Rectal smooth muscle tissue (tissue), 1 donor: ENCODE measurements at regions not wholly inside any gene's neighbourhood (a gene's known extent, or its start where the extent isn't known, plus 50 kb on each side); places are given as distances from the start of the nearest gene placed in this dataset.

Experiments
- H3K27ac ChIP-seq: one replicate; pipeline ENCODE4 v1.7.0; 2013; ENCODE audit warnings: low read depth, low read length, inconsistent platforms
- H3K27me3 ChIP-seq: one replicate; pipeline ENCODE4 v1.7.0; 2013; ENCODE audit warnings: low read length; ENCODE audit not compliant: control insufficient read depth, insufficient read depth
- H3K36me3 ChIP-seq: one replicate; pipeline ENCODE4 v1.7.0; 2013; ENCODE audit warnings: low read length; ENCODE audit not compliant: control insufficient read depth, insufficient read depth
- H3K4me1 ChIP-seq: one replicate; pipeline ENCODE4 v1.7.0; 2013; ENCODE audit warnings: low read length; ENCODE audit not compliant: control insufficient read depth, insufficient read depth
- H3K4me3 ChIP-seq: one replicate; pipeline ENCODE4 v1.7.0; 2013; ENCODE audit warnings: low read length
- H3K9ac ChIP-seq: one replicate; pipeline ENCODE4 v1.7.0; 2013; ENCODE audit warnings: low read length

GRCh38 chr14:42141328-42141727 is 534.7 kb downstream of the LRFN5 start:
- no peaks in the 10 kb centered on the region for H3K36me3 ChIP-seq
- H3K4me1 ChIP-seq, result no peaks in the 10 kb centered on the region
- no peak overlapping the region for H3K4me3 ChIP-seq
- H3K27me3 ChIP-seq, result no peaks in the 10 kb centered on the region
- H3K9ac ChIP-seq, result no peak overlapping the region
- H3K27ac ChIP-seq, result no peak overlapping the region

DNA sequence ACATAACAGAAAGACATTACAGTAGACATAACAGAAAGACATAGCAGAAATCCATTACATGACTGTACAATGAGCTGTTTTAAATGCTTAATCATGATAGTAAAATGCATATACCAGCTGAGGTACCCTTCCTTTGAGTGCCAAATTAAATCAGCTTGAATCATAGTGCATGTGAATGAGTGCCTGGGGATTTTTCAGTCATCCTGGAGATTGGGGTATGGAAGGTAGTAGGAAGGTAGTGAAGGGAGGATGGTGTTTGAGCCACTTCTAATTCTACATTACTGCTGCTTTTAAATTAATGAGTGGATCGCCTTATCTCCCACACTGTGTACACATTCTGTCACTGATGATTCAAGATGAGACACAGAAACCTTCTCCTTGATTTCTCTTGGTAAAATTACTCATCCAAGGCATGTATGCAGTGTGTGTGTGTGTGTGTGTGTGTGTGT is 534.2 kb downstream of the LRFN5 start:
- Histone ChIP-seq H3K27me3 (no peaks in the 10 kb centered on the region), H3K9ac (no peak overlapping the region), H3K4me1 (no peaks in the 10 kb centered on the region), H3K27ac (no peak overlapping the region), H3K4me3 (no peak overlapping the region), H3K36me3 (no peaks in the 10 kb centered on the region)

DNA sequence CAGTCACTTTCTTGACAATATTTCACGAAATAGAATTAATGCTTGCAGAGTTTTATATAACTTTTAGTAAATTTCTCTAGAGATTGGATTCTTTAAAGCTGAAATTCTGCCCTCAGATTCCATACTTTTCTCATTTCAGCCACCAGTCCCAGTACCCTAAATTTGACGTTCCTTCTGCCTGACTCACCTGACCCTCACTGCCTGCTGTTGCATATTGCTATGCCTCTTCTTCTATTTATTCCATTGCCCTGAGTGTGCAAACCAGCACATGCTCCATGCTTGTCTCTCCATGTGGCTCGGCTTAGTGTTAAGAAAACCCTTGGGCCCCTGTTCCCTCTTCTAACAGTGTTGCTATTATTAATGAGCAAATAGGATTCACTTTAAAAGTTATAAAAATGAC is 533.3 kb downstream of the LRFN5 start:
- H3K27me3 ChIP-seq, result no peaks in the 10 kb centered on the region
- no peak overlapping the region for H3K9ac ChIP-seq
- H3K4me3 ChIP-seq, result no peak overlapping the region
- H3K36me3 ChIP-seq, result no peaks in the 10 kb centered on the region
- no peaks in the 10 kb centered on the region for H3K4me1 ChIP-seq
- no peak overlapping the region for H3K27ac ChIP-seq

GRCh38 chr14:42138406-42138805 is 531.7 kb downstream of the LRFN5 start:
- no peaks in the 10 kb centered on the region for H3K4me1 ChIP-seq
- H3K27ac ChIP-seq, result no peak overlapping the region
- no peak overlapping the region for H3K9ac ChIP-seq
- H3K4me3 ChIP-seq, result no peak overlapping the region
- H3K27me3 ChIP-seq, result no peaks in the 10 kb centered on the region
- no peaks in the 10 kb centered on the region for H3K36me3 ChIP-seq

DNA sequence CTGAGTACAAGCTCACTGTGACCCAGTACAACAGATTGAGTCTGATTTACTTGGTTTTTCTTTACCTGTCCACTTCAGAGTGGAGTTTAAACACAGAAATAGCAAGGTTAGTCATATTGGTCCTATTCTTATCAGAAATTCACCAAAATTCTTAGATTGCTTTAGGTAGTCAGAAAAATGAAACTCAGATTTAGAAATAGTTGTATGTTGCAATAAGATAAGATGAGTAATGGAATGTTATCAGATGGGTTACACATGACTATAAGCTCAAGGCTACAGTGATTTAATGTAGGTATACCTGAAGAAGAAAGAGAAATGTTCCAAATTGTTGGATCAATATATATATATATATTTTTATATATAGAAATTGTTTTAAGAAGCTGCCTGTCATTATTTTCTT is 524.1 kb downstream of the LRFN5 start:
- no peak overlapping the region for H3K9ac ChIP-seq
- no peak overlapping the region for H3K27ac ChIP-seq
- no peaks in the 10 kb centered on the region for H3K4me1 ChIP-seq
- H3K36me3 ChIP-seq, result no peaks in the 10 kb centered on the region
- H3K4me3 ChIP-seq, result no peak overlapping the region
- no peaks in the 10 kb centered on the region for H3K27me3 ChIP-seq

- H3K4me1 ChIP-seq, result no peaks in the 10 kb centered on the region
- H3K36me3 ChIP-seq, result no peaks in the 10 kb centered on the region
- no peak overlapping the region for H3K9ac ChIP-seq
- no peak overlapping the region for H3K27ac ChIP-seq
- H3K4me3 ChIP-seq, result no peak overlapping the region
- no peaks in the 10 kb centered on the region for H3K27me3 ChIP-seq
Measured at GRCh38 chr14:42123526-42123925, 516.9 kb downstream of the LRFN5 start.

- Histone ChIP-seq H3K27ac (no peak overlapping the region), H3K4me3 (no peak overlapping the region), H3K36me3 (no peaks in the 10 kb centered on the region), H3K27me3 (no peaks in the 10 kb centered on the region), H3K4me1 (no peaks in the 10 kb centered on the region), H3K9ac (no peak overlapping the region)
Measured at GRCh38 chr14:42113358-42114069, 506.8 kb downstream of the LRFN5 start.

DNA sequence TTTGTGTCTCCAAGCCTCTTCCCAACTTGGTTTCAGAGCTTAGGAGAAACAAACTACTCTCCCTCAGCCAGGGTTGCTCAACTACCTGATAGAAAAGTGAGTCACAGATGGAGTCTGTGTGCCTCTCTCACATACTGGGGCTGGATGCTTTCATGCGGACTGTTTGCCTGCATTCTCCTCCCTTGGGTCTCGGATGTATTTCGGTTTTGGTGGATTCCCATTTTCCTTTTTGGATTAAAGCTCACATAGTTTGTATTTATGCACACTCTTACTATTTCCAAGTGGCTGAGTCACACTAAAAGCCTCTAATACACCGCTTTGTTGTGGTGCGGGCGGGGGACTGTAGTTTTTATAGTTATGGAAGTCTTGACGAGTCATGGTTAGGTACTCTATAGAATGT is 505.4 kb downstream of the LRFN5 start:
- Histone ChIP-seq H3K27me3 (no peaks in the 10 kb centered on the region), H3K4me1 (no peaks in the 10 kb centered on the region), H3K27ac (no peak overlapping the region), H3K9ac (no peak overlapping the region), H3K36me3 (no peaks in the 10 kb centered on the region), H3K4me3 (no peak overlapping the region)

GRCh38 chr14:42111355-42111754 is 504.7 kb downstream of the LRFN5 start:
- no peaks in the 10 kb centered on the region for H3K27me3 ChIP-seq
- H3K9ac ChIP-seq, result no peak overlapping the region
- no peaks in the 10 kb centered on the region for H3K36me3 ChIP-seq
- H3K4me3 ChIP-seq, result no peak overlapping the region
- H3K4me1 ChIP-seq, result no peaks in the 10 kb centered on the region
- no peak overlapping the region for H3K27ac ChIP-seq

DNA sequence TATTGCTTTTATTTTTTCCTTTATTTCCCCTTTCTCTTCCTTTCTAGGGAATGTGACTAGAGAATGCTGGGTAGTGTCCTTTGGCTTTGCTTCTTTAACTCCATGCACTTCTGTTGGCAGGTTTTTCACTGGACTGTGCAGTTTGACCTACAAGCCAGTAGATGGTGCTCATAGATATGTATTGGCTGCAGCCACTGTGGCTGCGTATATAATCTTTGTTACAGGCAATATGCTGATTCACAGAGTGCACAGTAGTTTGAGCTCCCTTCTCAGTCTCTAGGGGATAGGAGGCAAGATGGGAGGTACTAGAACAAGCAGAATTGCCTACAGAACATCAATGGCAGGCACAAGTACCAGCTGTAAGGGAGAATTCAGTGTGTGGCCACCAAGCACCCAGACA is 503.5 kb downstream of the LRFN5 start:
- Histone ChIP-seq H3K9ac (no peak overlapping the region), H3K27me3 (no peaks in the 10 kb centered on the region), H3K36me3 (no peaks in the 10 kb centered on the region), H3K4me3 (no peak overlapping the region), H3K4me1 (no peaks in the 10 kb centered on the region), H3K27ac (no peak overlapping the region)

- Histone ChIP-seq H3K4me1 (no peaks in the 10 kb centered on the region), H3K36me3 (no peaks in the 10 kb centered on the region), H3K27ac (no peak overlapping the region), H3K4me3 (no peak overlapping the region), H3K9ac (no peak overlapping the region), H3K27me3 (no peaks in the 10 kb centered on the region)
Measured at GRCh38 chr14:42095155-42095554, 488.5 kb downstream of the LRFN5 start.

- Histone ChIP-seq H3K4me3 (no peak overlapping the region), H3K27me3 (no peaks in the 10 kb centered on the region), H3K9ac (no peak overlapping the region), H3K27ac (no peak overlapping the region), H3K36me3 (no peaks in the 10 kb centered on the region), H3K4me1 (no peaks in the 10 kb centered on the region)
Measured at GRCh38 chr14:42090122-42090521, 483.4 kb downstream of the LRFN5 start.

GRCh38 chr14:42079911-42080310 is 473.2 kb downstream of the LRFN5 start:
- Histone ChIP-seq H3K27me3 (no peaks in the 10 kb centered on the region), H3K27ac (no peak overlapping the region), H3K4me3 (no peak overlapping the region), H3K4me1 (no peaks in the 10 kb centered on the region), H3K36me3 (no peaks in the 10 kb centered on the region), H3K9ac (no peak overlapping the region)
